ENCODE measurements at regions not wholly inside any gene's neighbourhood (a gene's known extent, or its start where the extent isn't known, plus 50 kb on each side); places are given as distances from the start of the nearest gene placed in this dataset.

- no peak for DNase-seq (ENCODE audit: low read depth in 4 of 4, low spot score in 3 of 4)
These were observed 560.8 kb downstream of the BRD1 start for GRCh38 chr22:49266561-49267519.

GRCh38 chr22:49264696-49265095 is 563.0 kb downstream of the BRD1 start:
- DNase-seq (ENCODE audit: low read depth in 4 of 4, low spot score in 3 of 4): no peak

- no peak for DNase-seq (ENCODE audit: low read depth in 4 of 4, low spot score in 3 of 4)
These were observed 564.6 kb downstream of the BRD1 start for GRCh38 chr22:49263101-49263500.

GRCh38 chr22:49262167-49262566 is 565.5 kb downstream of the BRD1 start:
- no peak for DNase-seq (ENCODE audit: low read depth in 4 of 4, low spot score in 3 of 4)

- no peak for DNase-seq (ENCODE audit: low read depth in 4 of 4, low spot score in 3 of 4)
These were observed 566.1 kb downstream of the BRD1 start for GRCh38 chr22:49261616-49262015.

GRCh38 chr22:49260681-49261580 is 566.7 kb downstream of the BRD1 start:
- no peak for DNase-seq (ENCODE audit: low read depth in 4 of 4, low spot score in 3 of 4)

- no peak for DNase-seq (ENCODE audit: low read depth in 4 of 4, low spot score in 3 of 4)
These were observed 567.6 kb downstream of the BRD1 start for GRCh38 chr22:49259839-49260615.

- no peak for DNase-seq (ENCODE audit: low read depth in 4 of 4, low spot score in 3 of 4)
These were observed 569.3 kb downstream of the BRD1 start for GRCh38 chr22:49258107-49259010.

- no peak for DNase-seq (ENCODE audit: low read depth in 4 of 4, low spot score in 3 of 4)
These were observed 570.1 kb downstream of the BRD1 start for GRCh38 chr22:49257551-49257961.

- DNase-seq (ENCODE audit: low read depth in 4 of 4, low spot score in 3 of 4): no peak
These were observed 571.8 kb downstream of the BRD1 start for GRCh38 chr22:49255741-49256318.

GRCh38 chr22:49255154-49255553 is 572.5 kb downstream of the BRD1 start:
- DNase-seq (ENCODE audit: low read depth in 4 of 4, low spot score in 3 of 4): no peak

GRCh38 chr22:49253656-49254055 is 574.0 kb downstream of the BRD1 start:
- no peak for DNase-seq (ENCODE audit: low read depth in 4 of 4, low spot score in 3 of 4)

GRCh38 chr22:49251371-49251770 is 576.3 kb downstream of the BRD1 start:
- DNase-seq (ENCODE audit: low read depth in 4 of 4, low spot score in 3 of 4): no peak

- no peak for DNase-seq (ENCODE audit: low read depth in 4 of 4, low spot score in 3 of 4)
These were observed 580.3 kb downstream of the BRD1 start for GRCh38 chr22:49247194-49247924.

GRCh38 chr22:49244466-49245420 is 582.9 kb downstream of the BRD1 start:
- no peak for DNase-seq (ENCODE audit: low read depth in 4 of 4, low spot score in 3 of 4)

- DNase-seq (ENCODE audit: low read depth in 4 of 4, low spot score in 3 of 4): no peak
These were observed 583.7 kb downstream of the BRD1 start for GRCh38 chr22:49243965-49244364.

- no peak for DNase-seq (ENCODE audit: low read depth in 4 of 4, low spot score in 3 of 4)
These were observed 584.3 kb downstream of the BRD1 start for GRCh38 chr22:49243335-49243734.
